ENCODE measurements at regions not wholly inside any gene's neighbourhood (a gene's known extent, or its start where the extent isn't known, plus 50 kb on each side); places are given as distances from the start of the nearest gene placed in this dataset.
"Not testable (repeated sequence)": the region's sequence is repeated elsewhere in the genome, so short reads cannot be mapped to it uniquely, and the experiment has no call there.

DNA sequence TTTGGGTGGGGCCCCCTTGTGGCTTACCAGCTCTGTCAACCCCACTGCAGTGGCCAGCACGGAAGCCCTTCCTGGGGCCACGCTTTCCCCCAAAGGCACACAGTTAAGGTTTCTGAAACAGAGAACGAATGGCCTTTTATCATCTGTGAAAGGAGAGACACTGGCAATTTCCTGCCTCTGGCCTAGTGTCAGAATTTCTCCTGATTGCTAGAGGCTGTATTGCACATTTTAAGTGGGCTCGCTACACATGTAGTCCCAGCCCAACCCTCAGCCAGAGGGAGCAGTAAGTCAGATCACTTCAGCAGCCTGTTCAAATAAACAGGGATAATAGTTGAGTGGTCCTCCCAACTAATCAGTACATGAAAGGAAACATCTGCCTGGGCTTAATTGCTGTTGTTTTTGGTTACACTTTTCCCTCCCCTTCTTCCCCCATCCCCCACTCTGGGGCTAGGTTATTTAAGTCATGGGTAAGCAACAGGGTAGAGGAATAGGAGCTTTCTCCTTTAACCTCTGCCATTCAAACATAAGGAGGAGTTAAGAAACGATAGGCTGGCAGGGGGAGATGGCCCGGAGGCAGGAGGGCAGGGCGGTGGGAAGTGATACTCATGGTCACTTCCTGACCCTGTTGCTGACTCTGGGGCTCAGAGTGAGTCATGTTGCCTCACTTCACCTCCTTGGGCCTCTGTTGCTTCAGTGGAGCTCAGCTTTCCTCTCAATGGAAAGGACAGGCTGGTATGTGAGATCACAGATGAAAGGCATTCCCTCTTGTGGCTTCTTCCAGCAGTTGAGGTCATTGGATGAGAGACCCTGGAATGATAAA, 89.3 kb upstream of the IKBKE start:
- TF ChIP-seq, protein P1, sequence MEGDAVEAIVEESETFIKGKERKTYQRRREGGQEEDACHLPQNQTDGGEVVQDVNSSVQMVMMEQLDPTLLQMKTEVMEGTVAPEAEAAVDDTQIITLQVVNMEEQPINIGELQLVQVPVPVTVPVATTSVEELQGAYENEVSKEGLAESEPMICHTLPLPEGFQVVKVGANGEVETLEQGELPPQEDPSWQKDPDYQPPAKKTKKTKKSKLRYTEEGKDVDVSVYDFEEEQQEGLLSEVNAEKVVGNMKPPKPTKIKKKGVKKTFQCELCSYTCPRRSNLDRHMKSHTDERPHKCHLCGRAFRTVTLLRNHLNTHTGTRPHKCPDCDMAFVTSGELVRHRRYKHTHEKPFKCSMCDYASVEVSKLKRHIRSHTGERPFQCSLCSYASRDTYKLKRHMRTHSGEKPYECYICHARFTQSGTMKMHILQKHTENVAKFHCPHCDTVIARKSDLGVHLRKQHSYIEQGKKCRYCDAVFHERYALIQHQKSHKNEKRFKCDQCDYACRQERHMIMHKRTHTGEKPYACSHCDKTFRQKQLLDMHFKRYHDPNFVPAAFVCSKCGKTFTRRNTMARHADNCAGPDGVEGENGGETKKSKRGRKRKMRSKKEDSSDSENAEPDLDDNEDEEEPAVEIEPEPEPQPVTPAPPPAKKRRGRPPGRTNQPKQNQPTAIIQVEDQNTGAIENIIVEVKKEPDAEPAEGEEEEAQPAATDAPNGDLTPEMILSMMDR (IDR thresholded peaks at IDR 0.05) = not testable (repeated sequence)
- TF ChIP-seq ZFX (IDR thresholded peaks at IDR 0.05; ENCODE audit: borderline replicate concordance) = not testable (repeated sequence)

Measured in 22Rv1 (cell line).